Panc1 (cell line): ENCODE measurements at regions not wholly inside any gene's neighbourhood (a gene's known extent, or its start where the extent isn't known, plus 50 kb on each side); places are given as distances from the start of the nearest gene placed in this dataset.

ENCODE experiments used
- ATAC-seq: fragments of 200-7000 bp; cut with Tn5 transposase; 2 replicates; pipeline ENCODE4 v1.9.1; 2020; ENCODE audit warnings: mild to moderate bottlenecking, moderate library complexity
- BruUV-seq: library from RNA; stranded (reverse); fragments of 400-500 nt; replicated peaks from 2 replicates; lab custom pipeline; 2021; lab: Mats Ljungman, UMichigan
- CTCF ChIA-PET: fragments of 300-600 bp; sonication (Branson Sonifier 250); formaldehyde crosslinking; loops from one replicate; lab custom pipeline; 2022; ENCODE audit warnings: antibody characterized with exemption; lab: Charles Lee
- POLR2A ChIA-PET: fragments of 300-600 bp; sonication (Branson Sonifier 250); formaldehyde crosslinking; loops from one replicate; lab custom pipeline; 2022; ENCODE audit warnings: antibody characterized with exemption; lab: Charles Lee
- DNase-seq: peaks from one replicate; pipeline ENCODE4 v3.0.0-alpha.2; 2010; ENCODE audit warnings: low read depth, low spot score
- H3K27ac ChIP-seq: 2 replicates; pipeline ENCODE4 v1.5.1; 2011; ENCODE audit warnings: mild to moderate bottlenecking, low read length, inconsistent platforms
- H3K27me3 ChIP-seq: fragments of 200-500 bp; sonication (Bioruptor generic); 2 replicates; pipeline ENCODE4 v1.6.0; 2014; ENCODE audit warnings: low read length, inconsistent platforms; ENCODE audit not compliant: control insufficient read depth, insufficient read depth
- H3K36me3 ChIP-seq: fragments of 200-500 bp; sonication (Bioruptor generic); 2 replicates; pipeline ENCODE4 v1.5.1; 2014; ENCODE audit warnings: inconsistent platforms, mild to moderate bottlenecking, low read length, moderate library complexity; ENCODE audit not compliant: control insufficient read depth, insufficient read depth
- H3K4me1 ChIP-seq: 2 replicates; pipeline ENCODE4 v1.5.1; 2011; ENCODE audit warnings: inconsistent platforms, mild to moderate bottlenecking, low read length, moderate library complexity; ENCODE audit not compliant: control insufficient read depth, insufficient read depth
- H3K4me3 ChIP-seq, 2 experiments: 2 replicates each; pipeline ENCODE4 v1.5.1; 2011 to 2012; ENCODE audit warnings: low read depth in 2 of 2, low read length in 2 of 2, mild to moderate bottlenecking in 2 of 2, inconsistent platforms in 1 of 2, moderate library complexity in 1 of 2
- H3K9me3 ChIP-seq: fragments of 200-500 bp; sonication (Bioruptor generic); 2 replicates; pipeline ENCODE4 v1.5.1; 2014; ENCODE audit warnings: low read depth, mild to moderate bottlenecking, inconsistent platforms, low read length, moderate library complexity; ENCODE audit not compliant: control insufficient read depth, insufficient read depth
- POLR2AphosphoS5 ChIP-seq: IDR thresholded peaks from 2 replicates; pipeline ENCODE4 v1.6.1; 2012; ENCODE audit warnings: mild to moderate bottlenecking, low read depth, low read length, moderate library complexity
- SIN3A ChIP-seq: IDR thresholded peaks from 2 replicates; pipeline ENCODE4 v1.6.1; 2012; ENCODE audit warnings: low read depth, mild to moderate bottlenecking, low read length, moderate library complexity, borderline replicate concordance; ENCODE audit not compliant: insufficient read depth
- TCF7L2 ChIP-seq: IDR thresholded peaks from 2 replicates; pipeline ENCODE4 v1.6.1; 2011; ENCODE audit warnings: mild to moderate bottlenecking, low read depth, low read length, inconsistent platforms
- in situ Hi-C: cut with HindIII; loops from 2 replicates; pipeline ENCODE4 v1.10.0; 2016; ENCODE audit warnings: low sequenced_read_pairs, low pct_unique_long_range_greater_than_20kb
- intact Hi-C: fragments of 100-400 bp; cut with micrococcal nuclease; formaldehyde crosslinking; loops from one replicate; pipeline ENCODE4 v1.10.0; 2022; ENCODE audit not compliant: unreplicated experiment
- TF ChIP-seq, protein P1 (sequence below), 2 experiments: IDR thresholded peaks; 2 replicates each; pipeline ENCODE4 v1.6.1; 2011 to 2012; ENCODE audit warnings: low read depth in 2 of 2, control low read depth in 1 of 2, low read length in 1 of 2, mild to moderate bottlenecking in 1 of 2, moderate library complexity in 1 of 2; ENCODE audit not compliant: insufficient read depth in 1 of 2
- TF ChIP-seq, protein P2 (sequence below): fragments of 450-650 bp; IDR thresholded peaks from 2 replicates; pipeline ENCODE4 v1.5.1; 2017; ENCODE audit warnings: mild to moderate bottlenecking

DNA sequence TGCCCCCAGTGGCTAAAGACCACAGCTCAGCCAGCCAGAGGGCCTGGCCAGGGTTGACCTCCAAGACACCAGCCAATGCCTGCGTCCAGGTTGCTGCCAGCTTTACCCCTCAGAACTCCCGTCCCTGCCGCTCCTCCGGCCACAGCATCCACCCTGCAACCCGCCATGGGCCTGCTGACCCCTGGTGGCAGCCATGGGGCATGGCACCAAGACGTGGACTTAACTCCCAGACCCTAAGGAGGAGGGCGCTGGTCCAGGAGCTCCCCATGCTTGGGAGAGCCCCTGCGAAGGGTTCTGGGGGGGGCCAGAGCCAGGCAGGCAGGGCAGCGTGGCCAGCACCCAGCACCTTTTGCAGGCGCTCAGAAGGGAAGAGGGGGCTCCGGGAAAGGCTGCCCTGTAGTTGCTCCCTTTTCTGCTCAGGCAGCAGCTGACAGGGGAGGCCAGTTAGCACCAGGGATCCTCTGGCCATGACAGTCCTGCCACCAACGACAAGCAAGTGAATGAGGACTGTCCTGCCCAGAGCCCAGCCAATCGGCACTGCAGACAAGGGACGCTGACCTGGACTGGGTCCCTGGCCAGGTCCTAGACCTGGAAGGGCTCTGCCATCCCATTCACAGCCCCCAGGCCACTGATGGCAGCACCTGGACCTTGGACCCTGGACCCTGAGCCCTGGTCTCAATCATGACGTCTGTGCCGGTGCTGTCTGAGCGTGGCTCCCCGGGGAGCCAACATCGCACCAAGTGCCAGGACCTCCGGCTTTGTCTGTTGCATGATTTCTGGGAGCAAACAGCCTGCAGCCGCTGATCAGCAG is 246.2 kb downstream of the NPHP4 start:
- H3K4me1 ChIP-seq = peaks cover 2% of the 10 kb centered on the region; the same call in 1 of the 2 replicates
- POLR2A ChIA-PET = no interaction called here
- no peak overlapping the region for H3K4me3 ChIP-seq
- intact Hi-C loops (loop anchor here (2.0 kb wide), 2 partner anchors 109 to 235 kb away; no protein-coding TSS in a partner anchor), in situ Hi-C loops (no loop called here)
- peak; percentile 27 for DNase-seq
- BruUV-seq = no TSS peak
- ATAC-seq = peak; percentile 92
- TF ChIP-seq POLR2AphosphoS5 (no peak), TCF7L2 (no peak), SIN3A (no peak)
- TF ChIP-seq, protein P1, sequence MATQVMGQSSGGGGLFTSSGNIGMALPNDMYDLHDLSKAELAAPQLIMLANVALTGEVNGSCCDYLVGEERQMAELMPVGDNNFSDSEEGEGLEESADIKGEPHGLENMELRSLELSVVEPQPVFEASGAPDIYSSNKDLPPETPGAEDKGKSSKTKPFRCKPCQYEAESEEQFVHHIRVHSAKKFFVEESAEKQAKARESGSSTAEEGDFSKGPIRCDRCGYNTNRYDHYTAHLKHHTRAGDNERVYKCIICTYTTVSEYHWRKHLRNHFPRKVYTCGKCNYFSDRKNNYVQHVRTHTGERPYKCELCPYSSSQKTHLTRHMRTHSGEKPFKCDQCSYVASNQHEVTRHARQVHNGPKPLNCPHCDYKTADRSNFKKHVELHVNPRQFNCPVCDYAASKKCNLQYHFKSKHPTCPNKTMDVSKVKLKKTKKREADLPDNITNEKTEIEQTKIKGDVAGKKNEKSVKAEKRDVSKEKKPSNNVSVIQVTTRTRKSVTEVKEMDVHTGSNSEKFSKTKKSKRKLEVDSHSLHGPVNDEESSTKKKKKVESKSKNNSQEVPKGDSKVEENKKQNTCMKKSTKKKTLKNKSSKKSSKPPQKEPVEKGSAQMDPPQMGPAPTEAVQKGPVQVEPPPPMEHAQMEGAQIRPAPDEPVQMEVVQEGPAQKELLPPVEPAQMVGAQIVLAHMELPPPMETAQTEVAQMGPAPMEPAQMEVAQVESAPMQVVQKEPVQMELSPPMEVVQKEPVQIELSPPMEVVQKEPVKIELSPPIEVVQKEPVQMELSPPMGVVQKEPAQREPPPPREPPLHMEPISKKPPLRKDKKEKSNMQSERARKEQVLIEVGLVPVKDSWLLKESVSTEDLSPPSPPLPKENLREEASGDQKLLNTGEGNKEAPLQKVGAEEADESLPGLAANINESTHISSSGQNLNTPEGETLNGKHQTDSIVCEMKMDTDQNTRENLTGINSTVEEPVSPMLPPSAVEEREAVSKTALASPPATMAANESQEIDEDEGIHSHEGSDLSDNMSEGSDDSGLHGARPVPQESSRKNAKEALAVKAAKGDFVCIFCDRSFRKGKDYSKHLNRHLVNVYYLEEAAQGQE (IDR thresholded peaks at IDR 0.05; ENCODE audit: insufficient read depth in 1 of 2, low read depth in 2 of 2, low read length in 1 of 2) = 0 out of 4 replicates have a peak, but pooled peaks of 1 of the 2 experiments have one; percentile 32
- TF ChIP-seq, protein P2, sequence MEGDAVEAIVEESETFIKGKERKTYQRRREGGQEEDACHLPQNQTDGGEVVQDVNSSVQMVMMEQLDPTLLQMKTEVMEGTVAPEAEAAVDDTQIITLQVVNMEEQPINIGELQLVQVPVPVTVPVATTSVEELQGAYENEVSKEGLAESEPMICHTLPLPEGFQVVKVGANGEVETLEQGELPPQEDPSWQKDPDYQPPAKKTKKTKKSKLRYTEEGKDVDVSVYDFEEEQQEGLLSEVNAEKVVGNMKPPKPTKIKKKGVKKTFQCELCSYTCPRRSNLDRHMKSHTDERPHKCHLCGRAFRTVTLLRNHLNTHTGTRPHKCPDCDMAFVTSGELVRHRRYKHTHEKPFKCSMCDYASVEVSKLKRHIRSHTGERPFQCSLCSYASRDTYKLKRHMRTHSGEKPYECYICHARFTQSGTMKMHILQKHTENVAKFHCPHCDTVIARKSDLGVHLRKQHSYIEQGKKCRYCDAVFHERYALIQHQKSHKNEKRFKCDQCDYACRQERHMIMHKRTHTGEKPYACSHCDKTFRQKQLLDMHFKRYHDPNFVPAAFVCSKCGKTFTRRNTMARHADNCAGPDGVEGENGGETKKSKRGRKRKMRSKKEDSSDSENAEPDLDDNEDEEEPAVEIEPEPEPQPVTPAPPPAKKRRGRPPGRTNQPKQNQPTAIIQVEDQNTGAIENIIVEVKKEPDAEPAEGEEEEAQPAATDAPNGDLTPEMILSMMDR = peak; percentile 99
- no peaks in the 10 kb centered on the region for H3K36me3 ChIP-seq
- peaks cover 3% of the 10 kb centered on the region; the same call in 1 of the 2 replicates for H3K27me3 ChIP-seq
- CTCF ChIA-PET = interaction anchor here (0.6 to 1.5 kb wide), 6 partner anchors 9 to 235 kb away, joined by 3 to 6 read pairs (median 3); no protein-coding TSS in a partner anchor
- no peaks in the 10 kb centered on the region for H3K9me3 ChIP-seq
- no peak overlapping the region for H3K27ac ChIP-seq

DNA sequence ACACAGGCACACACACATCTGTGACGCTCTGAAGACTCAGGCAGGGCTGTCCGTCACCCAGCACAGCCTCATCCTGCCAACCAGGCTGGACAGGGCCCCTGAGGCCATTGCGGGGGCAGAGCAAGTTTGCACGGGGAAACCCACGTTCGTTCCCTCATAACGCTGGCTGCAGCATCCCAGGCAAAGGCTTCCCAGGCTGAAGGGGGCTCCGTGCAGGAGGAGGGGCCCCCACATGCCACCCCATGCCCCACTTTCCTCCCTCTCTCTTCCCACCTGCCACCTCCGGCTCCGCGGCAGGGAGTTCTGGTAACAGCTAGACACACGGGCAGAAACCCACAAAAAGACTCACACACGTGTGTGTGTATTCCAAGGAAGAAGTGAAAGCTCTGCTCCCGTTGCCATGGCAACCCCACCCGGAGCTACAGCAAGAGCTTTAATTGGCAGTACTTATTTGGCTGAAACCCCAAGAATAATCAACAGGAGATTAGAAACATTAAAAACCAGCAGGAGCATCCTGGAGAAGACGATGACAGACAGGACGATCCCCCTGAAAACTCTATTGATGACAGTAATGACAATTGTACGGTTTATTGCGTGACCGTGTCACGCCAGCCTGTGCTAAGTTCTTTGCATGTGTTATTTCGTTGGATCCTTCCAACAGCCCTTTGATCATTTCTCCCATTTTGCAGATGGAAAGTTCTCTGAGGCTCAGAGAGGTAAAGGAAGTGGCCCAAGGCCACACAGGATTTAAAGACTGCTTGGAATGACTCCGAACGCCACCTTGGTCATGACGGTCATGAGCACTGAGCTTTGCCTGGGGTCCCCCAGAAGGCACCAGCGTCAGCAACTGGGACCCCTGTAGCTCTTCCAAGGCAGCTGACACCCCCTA is 247.1 kb downstream of the NPHP4 start:
- no TSS peak for BruUV-seq
- no peaks in the 10 kb centered on the region for H3K36me3 ChIP-seq
- H3K4me1 ChIP-seq = peaks cover 2% of the 10 kb centered on the region; the same call in 1 of the 2 replicates
- no peak overlapping the region for H3K4me3 ChIP-seq
- POLR2A ChIA-PET = no interaction called here
- peaks cover 9% of the 10 kb centered on the region; the same call in 1 of the 2 replicates for H3K27me3 ChIP-seq
- in situ Hi-C loops (no loop called here), intact Hi-C loops (loop anchor here (2.0 kb wide), 1 partner anchor 234 kb away; no protein-coding TSS in a partner anchor)
- no peak overlapping the region for H3K27ac ChIP-seq
- DNase-seq (no peak), ATAC-seq (no peak)
- TF ChIP-seq, protein P2 = no peak
- TF ChIP-seq TCF7L2 (no peak), POLR2AphosphoS5 (no peak), SIN3A (no peak)
- TF ChIP-seq, protein P1 (IDR thresholded peaks at IDR 0.05; ENCODE audit: insufficient read depth in 1 of 2, low read depth in 2 of 2, low read length in 1 of 2) = no peak
- CTCF ChIA-PET = interaction anchor here (0.6 to 1.5 kb wide), 6 partner anchors 10 to 648 kb away, joined by 3 to 6 read pairs (median 4); no protein-coding TSS in a partner anchor
- H3K9me3 ChIP-seq = no peaks in the 10 kb centered on the region
